Right lobe of liver (tissue), 6 donors: ENCODE measurements at regions not wholly inside any gene's neighbourhood (a gene's known extent, or its start where the extent isn't known, plus 50 kb on each side); places are given as distances from the start of the nearest gene placed in this dataset.
"Not testable (repeated sequence)": the region's sequence is repeated elsewhere in the genome, so short reads cannot be mapped to it uniquely, and the experiment has no call there.

Experiments used
- ATAC-seq, 4 donors: fragments of 200-7000 bp; cut with Tn5 transposase; one replicate each; pipeline ENCODE4 v1.9.1; 2020; ENCODE audit warnings: mild to moderate bottlenecking in 4 of 4, moderate library complexity in 4 of 4
- DNase-seq, 3 donors: peaks; one replicate each; pipeline ENCODE4 v3.0.0-alpha.2; 2020
- H3K27ac ChIP-seq, 3 donors: fragments of 200-600 bp; one replicate each; pipeline ENCODE4 v1.8.0; 2022
- H3K27me3 ChIP-seq, 2 donors: fragments of 200-600 bp; one replicate each; pipeline ENCODE4 v1.8.0; 2022
- H3K36me3 ChIP-seq, 4 donors: fragments of 200-600 bp; sonication (generic) in 1 of 4; one replicate each; pipeline versions ENCODE4 v1.5.1 to v1.8.0; 2017 to 2022; ENCODE audit warnings: control low read depth in 1 of 4
- H3K4me1 ChIP-seq, 4 donors: fragments of 200-600 bp; sonication (generic) in 1 of 4; one replicate each; pipeline versions ENCODE4 v1.5.1 to v1.8.0; 2017 to 2022; ENCODE audit warnings: control low read depth in 1 of 4
- H3K4me3 ChIP-seq, 3 donors: fragments of 200-600 bp; one replicate each; pipeline ENCODE4 v1.8.0; 2022
- H3K9me3 ChIP-seq, 4 donors: fragments of 200-600 bp; sonication (generic) in 1 of 4; one replicate each; pipeline versions ENCODE4 v1.5.1 to v1.8.0; 2017 to 2022; ENCODE audit warnings: control low read depth in 1 of 4
- POLR2A ChIP-seq: fragments of 450-650 bp; IDR thresholded peaks from one replicate; pipeline ENCODE4 v1.6.1; 2017; ENCODE audit warnings: antibody characterized with exemption, mild to moderate bottlenecking
- WGBS: methylation state at CpG from one replicate; pipeline ENCODE4 v1.1.6; 2018; ENCODE audit warnings: low coverage, low lambda C conversion rate; ENCODE audit not compliant: insufficient coverage; ENCODE audit errors: missing lambda C conversion rate; 5-methylcytosine and 5-hydroxymethylcytosine counted together
- intact Hi-C, 2 donors: fragments of 100-400 bp; cut with DNase I; formaldehyde crosslinking; loops; one replicate each; pipeline versions ENCODE4 v1.11.2 to v1.14.1; 2022
- TF ChIP-seq, protein P1 (sequence below), 4 donors: fragments of 200-600 bp in 3 of 4; fragments of 450-650 bp in 1 of 4; IDR thresholded peaks; one replicate each; pipeline versions ENCODE4 v1.5.1 to v1.8.0; 2016 to 2022; ENCODE audit warnings: antibody characterized with exemption in 4 of 4, mild to moderate bottlenecking in 2 of 4
- donor health status: DM: no; HTN: yes; CAD: no.
- donor health status: DM: no; HTN: no; CAD: no.
- donor health status: DM: no; HTN: no; CAD: no.
- donor health status: DM: no; HTN: yes; CAD: no.
- donor health status: DM: no; HTN: yes; CAD: no.

DNA sequence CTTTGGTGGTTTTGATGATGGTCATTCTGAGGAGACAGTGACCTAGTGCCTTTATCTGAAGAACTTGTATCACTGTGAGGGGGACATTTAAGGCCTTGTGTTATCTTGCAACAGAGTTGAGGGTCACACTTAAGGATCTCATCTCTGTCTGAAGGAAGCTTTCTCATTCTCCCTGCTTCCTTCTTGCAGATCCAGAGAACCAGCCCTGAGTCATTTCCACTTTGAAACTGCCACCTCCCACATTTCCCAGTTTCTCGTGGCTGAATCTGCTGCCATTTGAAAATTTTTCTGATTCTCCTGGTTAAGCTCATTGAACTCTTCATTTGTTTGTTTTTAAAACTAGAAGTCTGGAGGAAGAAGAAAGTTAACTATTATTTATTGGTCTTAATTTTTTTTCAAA, 190.2 kb upstream of the CDH11 start:
- intact Hi-C loops = no loop called here
- H3K36me3 ChIP-seq = no peaks in the 10 kb centered on the region
- ATAC-seq = no peak
- no peaks in the 10 kb centered on the region for H3K9me3 ChIP-seq
- no peak for DNase-seq
- no peaks in the 10 kb centered on the region for H3K27me3 ChIP-seq
- H3K27ac ChIP-seq = no peak overlapping the region
- TF ChIP-seq, protein P1, sequence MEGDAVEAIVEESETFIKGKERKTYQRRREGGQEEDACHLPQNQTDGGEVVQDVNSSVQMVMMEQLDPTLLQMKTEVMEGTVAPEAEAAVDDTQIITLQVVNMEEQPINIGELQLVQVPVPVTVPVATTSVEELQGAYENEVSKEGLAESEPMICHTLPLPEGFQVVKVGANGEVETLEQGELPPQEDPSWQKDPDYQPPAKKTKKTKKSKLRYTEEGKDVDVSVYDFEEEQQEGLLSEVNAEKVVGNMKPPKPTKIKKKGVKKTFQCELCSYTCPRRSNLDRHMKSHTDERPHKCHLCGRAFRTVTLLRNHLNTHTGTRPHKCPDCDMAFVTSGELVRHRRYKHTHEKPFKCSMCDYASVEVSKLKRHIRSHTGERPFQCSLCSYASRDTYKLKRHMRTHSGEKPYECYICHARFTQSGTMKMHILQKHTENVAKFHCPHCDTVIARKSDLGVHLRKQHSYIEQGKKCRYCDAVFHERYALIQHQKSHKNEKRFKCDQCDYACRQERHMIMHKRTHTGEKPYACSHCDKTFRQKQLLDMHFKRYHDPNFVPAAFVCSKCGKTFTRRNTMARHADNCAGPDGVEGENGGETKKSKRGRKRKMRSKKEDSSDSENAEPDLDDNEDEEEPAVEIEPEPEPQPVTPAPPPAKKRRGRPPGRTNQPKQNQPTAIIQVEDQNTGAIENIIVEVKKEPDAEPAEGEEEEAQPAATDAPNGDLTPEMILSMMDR (IDR thresholded peaks at IDR 0.05) = no peak
- no peak for TF ChIP-seq POLR2A
- H3K4me3 ChIP-seq = no peak overlapping the region
- WGBS = 11% methylated on average over 1 of the region's 1 CpG
- no peaks in the 10 kb centered on the region for H3K4me1 ChIP-seq

DNA sequence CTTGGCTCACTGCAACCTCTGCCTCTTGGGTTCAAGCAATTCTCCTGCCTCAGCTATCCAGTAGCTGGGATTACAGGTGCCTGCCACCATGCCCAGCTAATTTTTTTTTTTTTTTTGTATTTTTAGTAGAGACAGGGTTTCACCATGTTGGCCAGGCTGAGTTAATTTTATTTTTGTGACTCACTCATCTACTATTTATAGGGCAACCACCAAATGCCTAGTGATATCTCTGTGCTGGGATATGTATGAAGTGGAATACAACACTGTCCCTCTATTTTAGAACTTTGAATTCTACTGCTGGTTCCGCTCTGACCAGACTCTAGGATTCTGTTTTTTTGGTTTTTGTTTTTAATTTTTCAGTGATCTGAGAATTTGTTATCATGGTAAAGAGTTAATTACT, 188.6 kb upstream of the CDH11 start:
- H3K27ac ChIP-seq, ATAC-seq, H3K36me3 ChIP-seq, DNase-seq, H3K4me3 ChIP-seq, H3K27me3 ChIP-seq, H3K4me1 ChIP-seq, H3K9me3 ChIP-seq, intact Hi-C loops: not testable (repeated sequence)
- WGBS = 67% methylated on average over 1 of the region's 1 CpG

DNA sequence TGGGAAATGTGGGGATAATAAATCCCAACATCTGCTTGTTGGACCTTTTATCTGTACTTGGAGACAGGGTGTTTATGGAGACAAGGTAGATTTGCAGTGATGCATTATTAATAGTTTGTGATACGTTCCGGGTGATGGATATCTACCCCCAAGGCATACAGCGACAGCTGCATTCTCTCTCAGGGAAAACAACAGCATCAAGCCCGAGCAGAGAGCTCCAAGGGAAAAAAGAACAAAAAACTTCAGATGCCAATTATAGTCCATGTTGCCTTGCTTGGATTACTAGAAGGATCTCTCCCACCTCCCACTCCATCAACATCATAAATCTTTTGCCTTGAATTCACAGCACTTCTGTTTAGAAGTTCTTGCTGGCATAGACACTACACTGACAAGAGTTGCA, 187.5 kb upstream of the CDH11 start:
- DNase-seq (no peak), ATAC-seq (no peak)
- 67% methylated on average over 4 of the region's 4 CpGs for WGBS
- intact Hi-C loops = no loop called here
- Histone ChIP-seq H3K27ac (no peak overlapping the region), H3K9me3 (no peaks in the 10 kb centered on the region), H3K4me1 (no peaks in the 10 kb centered on the region), H3K36me3 (no peaks in the 10 kb centered on the region), H3K4me3 (no peak overlapping the region), H3K27me3 (no peaks in the 10 kb centered on the region)
- TF ChIP-seq POLR2A = no peak
- TF ChIP-seq, protein P1 (IDR thresholded peaks at IDR 0.05) = no peak

DNA sequence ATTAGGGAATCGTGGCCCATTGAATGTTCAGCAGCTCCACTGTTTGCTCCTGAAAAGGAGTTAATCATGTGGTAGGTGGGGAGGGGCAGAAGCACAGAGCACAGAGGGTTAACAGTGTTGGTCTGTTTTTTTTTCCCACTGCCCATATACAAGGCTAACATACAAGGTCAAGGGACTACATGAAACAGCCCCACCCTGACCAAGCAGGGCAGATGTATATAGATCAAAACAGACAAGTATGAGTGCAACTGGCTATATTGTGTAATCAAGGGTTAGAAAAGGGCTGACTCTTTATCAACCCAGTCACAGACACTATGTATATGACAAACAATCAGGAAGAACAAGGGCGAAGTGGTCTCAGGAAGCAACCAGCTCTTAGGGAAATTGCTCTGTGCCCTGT, 186.6 kb upstream of the CDH11 start:
- DNase-seq (no peak), ATAC-seq (no peak)
- 7% methylated on average over 2 of the region's 2 CpGs for WGBS
- no peaks in the 10 kb centered on the region for H3K9me3 ChIP-seq
- no peaks in the 10 kb centered on the region for H3K36me3 ChIP-seq
- H3K27me3 ChIP-seq = no peaks in the 10 kb centered on the region
- TF ChIP-seq POLR2A = no peak
- TF ChIP-seq, protein P1 (IDR thresholded peaks at IDR 0.05) = no peak
- no peak overlapping the region for H3K27ac ChIP-seq
- no peaks in the 10 kb centered on the region for H3K4me1 ChIP-seq
- H3K4me3 ChIP-seq = no peak overlapping the region
- intact Hi-C loops = no loop called here

DNA sequence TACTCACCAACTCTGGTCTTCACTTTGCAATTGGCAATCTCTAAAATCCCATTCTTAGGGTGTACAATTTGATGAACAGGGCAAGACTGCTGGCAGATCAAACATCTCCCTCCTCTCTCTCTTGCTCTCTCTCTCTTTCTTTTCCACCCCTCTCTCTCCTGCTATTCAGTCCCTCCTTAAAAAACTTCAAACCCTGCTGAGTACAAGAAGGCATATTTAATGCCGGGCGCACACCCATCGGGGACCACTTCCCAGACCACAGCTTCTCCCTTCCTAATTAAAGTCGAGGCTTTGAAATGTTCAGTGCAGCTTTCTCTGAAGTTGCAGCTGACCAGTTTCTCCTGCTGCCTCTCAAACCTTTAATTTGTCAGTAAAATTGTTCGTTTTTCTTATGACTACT, 185.4 kb upstream of the CDH11 start:
- WGBS = 55% methylated on average over 5 of the region's 5 CpGs
- Histone ChIP-seq H3K27ac (no peak overlapping the region), H3K4me3 (no peak overlapping the region), H3K27me3 (no peaks in the 10 kb centered on the region), H3K9me3 (no peaks in the 10 kb centered on the region), H3K36me3 (no peaks in the 10 kb centered on the region), H3K4me1 (no peaks in the 10 kb centered on the region)
- intact Hi-C loops = no loop called here
- no peak for DNase-seq
- TF ChIP-seq POLR2A = no peak
- TF ChIP-seq, protein P1 (IDR thresholded peaks at IDR 0.05) = no peak
- ATAC-seq = no peak
